Heart right ventricle (tissue), 16 donors: ENCODE measurements at regions not wholly inside any gene's neighbourhood (a gene's known extent, or its start where the extent isn't known, plus 50 kb on each side); places are given as distances from the start of the nearest gene placed in this dataset.

Experiments
- ATAC-seq, 8 donors: fragments of 200-7000 bp; cut with Tn5 transposase; one replicate each; pipeline ENCODE4 v1.9.1; 2020; ENCODE audit warnings: mild to moderate bottlenecking in 8 of 8, moderate library complexity in 8 of 8, moderate number of reproducible peaks in 1 of 8
- DNase-seq, 2 donors: peaks; one replicate each; pipeline ENCODE4 v3.0.0-alpha.2; 2020
- H3K27ac ChIP-seq, 10 donors: fragments of 200-600 bp; sonication (generic) in 2 of 10; one replicate each; pipeline versions ENCODE4 v1.5.0 to v1.8.0; 2020 to 2022; ENCODE audit warnings: mild to moderate bottlenecking in 3 of 10
- H3K27me3 ChIP-seq, 7 donors: fragments of 200-600 bp; one replicate each; pipeline ENCODE4 v1.8.0; 2021 to 2022; ENCODE audit warnings: mild to moderate bottlenecking in 2 of 7
- H3K36me3 ChIP-seq, 9 donors: fragments of 200-600 bp; sonication (generic) in 1 of 9; one replicate each; pipeline versions ENCODE4 v1.5.0 to v1.8.0; 2020 to 2022; ENCODE audit warnings: mild to moderate bottlenecking in 2 of 9
- H3K4me1 ChIP-seq, 9 donors: fragments of 200-600 bp; sonication (generic) in 1 of 9; one replicate each; pipeline versions ENCODE4 v1.5.0 to v1.8.0; 2020 to 2022; ENCODE audit warnings: mild to moderate bottlenecking in 4 of 9
- H3K4me3 ChIP-seq, 10 donors: fragments of 200-600 bp; sonication (generic) in 2 of 10; one replicate each; pipeline versions ENCODE4 v1.5.0 to v1.8.0; 2020 to 2022; ENCODE audit warnings: mild to moderate bottlenecking in 7 of 10, moderate library complexity in 2 of 10
- H3K9me3 ChIP-seq, 11 donors: fragments of 200-600 bp in 10 of 11; sonication (generic) in 2 of 11; one replicate each; pipeline versions ENCODE4 v1.5.0 to v1.8.0; 2013 to 2022; ENCODE audit warnings: mild to moderate bottlenecking in 2 of 11, control low read depth in 1 of 11, moderate library complexity in 1 of 11
- WGBS, 2 donors: extraction: QIAGEN DNeasy Blood & Tissue Kit; methylation state at CpG; one replicate each; pipeline ENCODE4 v1.1.7; 2013; ENCODE audit warnings: inconsistent platforms in 1 of 2; 5-methylcytosine and 5-hydroxymethylcytosine counted together
- intact Hi-C, 10 donors: fragments of 100-400 bp; cut with DNase I; formaldehyde crosslinking; loops; one replicate each; pipeline versions ENCODE4 v1.11.1 to v1.14.2; 2022
- TF ChIP-seq, protein P1 (sequence below), 9 donors: fragments of 200-600 bp; sonication (generic) in 2 of 9; IDR thresholded peaks; one replicate each; pipeline versions ENCODE4 v1.5.0 to v1.8.0; 2021 to 2022; ENCODE audit warnings: antibody characterized with exemption in 9 of 9, mild to moderate bottlenecking in 5 of 9, moderate library complexity in 1 of 9
- donor health status: Arrhythmogenic right ventricular cardiomyopathy.
- donor health status: ischemic (EF 13 %, LVEDD 7.1; RV severe dilation, severe dysfunction).
- donor health status: healthy with polysubstance abuse.
- donor health status: DM: no; HTN: yes; CAD: no.
- donor health status: DM: no; HTN: no; CAD: no.
- donor health status: ischemic (EF 25% LVEDD 6.9; RV normal size, moderate dysfunction).
- donor health status: ischemic (EF 25% LVEDD 5.7; RV mildly dilated, moderate dysfunction).
- donor health status: healthy.
- donor health status: DM: yes; HTN: yes; CAD: no.
- donor health status: Ischemic cardiomyopathy.
- donor health status: ischemic (EF 35%, LVEDD 5.7; RV mildly dilated, moderate dysfunction).
- donor health status: nonischemic (EF 11% LVEDD 7.7; RV severe dilation, severe dysfunction).
- donor health status: DM: yes; HTN: yes; CAD: no.
- donor health status: PGD.
- donor health status: ischemic (EF 29% LVEDD 5.4; RV normal size, mild dysfunction).
- donor health status: nonischemic (EF 23%, LVEDD 6.1; RV moderate dilation, normal function).

DNA sequence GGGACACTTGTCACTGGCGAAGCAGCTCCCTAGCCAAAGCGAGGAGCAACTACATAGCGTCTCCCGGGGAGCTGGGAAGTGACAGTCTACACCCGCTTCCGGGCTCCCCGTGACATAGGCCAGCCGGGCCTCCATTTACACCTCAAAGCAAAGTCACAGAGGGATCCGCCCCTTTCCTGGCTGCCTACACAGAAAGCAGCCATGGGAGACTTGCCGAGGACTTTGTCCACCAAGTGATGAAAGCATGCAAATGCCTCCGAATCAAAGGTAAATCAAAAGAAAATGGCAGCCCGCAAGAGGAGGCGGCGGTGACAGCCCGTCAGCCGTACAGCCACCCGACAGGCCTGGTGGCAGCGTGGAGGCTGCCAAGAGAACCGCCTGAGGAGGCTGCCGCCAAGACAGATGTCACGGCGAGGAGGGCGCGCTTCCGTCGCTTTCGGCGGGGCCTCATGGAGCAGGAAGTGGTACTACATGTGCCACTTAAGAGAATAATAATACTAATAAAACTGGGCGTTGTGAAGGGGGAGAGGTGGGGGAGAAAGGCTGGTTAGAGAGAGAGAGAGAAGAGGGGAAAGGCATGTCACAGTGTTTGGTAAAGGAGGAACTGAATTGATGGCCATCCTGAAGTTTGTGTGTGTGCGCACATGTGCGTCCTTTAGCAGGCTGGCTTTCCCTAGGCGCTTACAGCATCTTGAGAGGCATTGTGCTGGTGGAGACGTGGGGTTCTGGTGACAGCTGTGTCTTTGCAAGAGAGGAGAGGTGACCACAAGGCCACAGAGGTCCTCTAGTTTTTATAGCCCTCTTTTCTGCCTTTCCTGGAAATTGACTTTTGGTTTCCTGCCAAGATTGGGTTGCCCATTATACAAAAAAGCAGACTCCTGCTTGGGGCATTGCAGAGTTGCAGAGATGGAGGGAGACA, 661.7 kb downstream of the VRK1 start:
- peak in 1 of 2 donors; percentile 35 for DNase-seq
- peak overlapping the region in 8 of 10 donors; percentile 11 to 49 (median 26) for H3K4me3 ChIP-seq
- peak overlapping the region in 1 of 10 donors; percentile 78 for H3K27ac ChIP-seq

DNA sequence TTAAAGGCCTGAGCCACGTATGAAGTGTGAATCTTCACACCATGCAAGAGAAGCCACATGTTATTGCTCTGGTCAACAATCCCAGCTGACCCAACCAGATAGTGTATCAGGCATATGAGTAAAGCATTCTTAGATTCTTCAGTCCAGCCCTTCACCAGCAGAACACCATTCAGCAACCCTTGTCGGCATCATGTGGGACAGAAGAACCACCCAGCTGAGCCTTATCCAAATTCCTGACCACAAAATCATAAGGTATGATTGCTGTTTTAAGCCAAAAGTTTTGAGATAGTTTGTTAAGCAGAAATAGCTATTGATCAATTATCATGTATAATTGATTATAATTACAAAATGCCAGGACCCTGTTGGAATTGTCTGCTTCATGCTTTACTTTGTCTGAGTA, 664.9 kb downstream of the VRK1 start:
- 74 to 79% methylated on average over 2 of the region's 2 CpGs for WGBS, 2 donors
- intact Hi-C loops, result no loop called here
- DNase-seq (no peak), ATAC-seq (no peak)
- peaks cover 0 to 21% (median 0%) of the 10 kb centered on the region in 11 donors for H3K9me3 ChIP-seq
- H3K4me1 ChIP-seq, result peaks cover 0 to 16% (median 0%) of the 10 kb centered on the region in 9 donors
- H3K27ac ChIP-seq, result no peak overlapping the region
- peaks cover 0 to 61% (median 20%) of the 10 kb centered on the region in 7 donors for H3K27me3 ChIP-seq
- H3K36me3 ChIP-seq, result no peaks in the 10 kb centered on the region
- TF ChIP-seq, protein P1, sequence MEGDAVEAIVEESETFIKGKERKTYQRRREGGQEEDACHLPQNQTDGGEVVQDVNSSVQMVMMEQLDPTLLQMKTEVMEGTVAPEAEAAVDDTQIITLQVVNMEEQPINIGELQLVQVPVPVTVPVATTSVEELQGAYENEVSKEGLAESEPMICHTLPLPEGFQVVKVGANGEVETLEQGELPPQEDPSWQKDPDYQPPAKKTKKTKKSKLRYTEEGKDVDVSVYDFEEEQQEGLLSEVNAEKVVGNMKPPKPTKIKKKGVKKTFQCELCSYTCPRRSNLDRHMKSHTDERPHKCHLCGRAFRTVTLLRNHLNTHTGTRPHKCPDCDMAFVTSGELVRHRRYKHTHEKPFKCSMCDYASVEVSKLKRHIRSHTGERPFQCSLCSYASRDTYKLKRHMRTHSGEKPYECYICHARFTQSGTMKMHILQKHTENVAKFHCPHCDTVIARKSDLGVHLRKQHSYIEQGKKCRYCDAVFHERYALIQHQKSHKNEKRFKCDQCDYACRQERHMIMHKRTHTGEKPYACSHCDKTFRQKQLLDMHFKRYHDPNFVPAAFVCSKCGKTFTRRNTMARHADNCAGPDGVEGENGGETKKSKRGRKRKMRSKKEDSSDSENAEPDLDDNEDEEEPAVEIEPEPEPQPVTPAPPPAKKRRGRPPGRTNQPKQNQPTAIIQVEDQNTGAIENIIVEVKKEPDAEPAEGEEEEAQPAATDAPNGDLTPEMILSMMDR (IDR thresholded peaks at IDR 0.05), result no peak
- H3K4me3 ChIP-seq, result no peak overlapping the region

More for the DNA sequence above, 661.7 kb downstream of the VRK1 start:
- Histone ChIP-seq H3K9me3 (peaks cover 0 to 21% (median 0%) of the 10 kb centered on the region in 11 donors), H3K4me1 (peaks cover 0 to 16% (median 0%) of the 10 kb centered on the region in 9 donors), H3K27me3 (peaks cover 0 to 71% (median 32%) of the 10 kb centered on the region in 7 donors), H3K36me3 (no peaks in the 10 kb centered on the region)
- TF ChIP-seq, protein P1 (IDR thresholded peaks at IDR 0.05), result no peak
- intact Hi-C loops, result no loop called here
- WGBS, 2 donors, result 11 to 14% methylated on average over 33 of the region's 33 CpGs
- ATAC-seq, result peak in 3 of 8 donors; percentile 16 to 63 (median 37)

DNA sequence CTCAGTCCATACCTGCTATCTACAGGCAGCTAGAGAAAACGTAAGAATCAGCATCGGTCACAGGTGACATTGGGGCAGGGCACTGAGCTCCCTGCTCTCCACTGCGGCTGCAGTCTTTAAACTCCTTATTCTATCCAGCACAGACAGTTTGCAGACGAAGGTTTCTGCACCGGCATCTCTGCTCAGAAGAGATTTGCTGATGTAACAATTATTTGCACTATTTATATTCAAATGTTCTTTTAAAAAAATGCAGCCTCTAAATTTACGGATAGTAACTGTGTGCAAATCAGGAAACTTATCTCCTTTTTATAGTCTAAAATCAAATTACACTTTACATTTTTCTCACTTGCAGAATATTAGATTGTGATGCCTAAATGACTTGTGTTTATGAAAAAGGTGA, 671.0 kb downstream of the VRK1 start:
- H3K4me1 ChIP-seq, result no peaks in the 10 kb centered on the region

DNA sequence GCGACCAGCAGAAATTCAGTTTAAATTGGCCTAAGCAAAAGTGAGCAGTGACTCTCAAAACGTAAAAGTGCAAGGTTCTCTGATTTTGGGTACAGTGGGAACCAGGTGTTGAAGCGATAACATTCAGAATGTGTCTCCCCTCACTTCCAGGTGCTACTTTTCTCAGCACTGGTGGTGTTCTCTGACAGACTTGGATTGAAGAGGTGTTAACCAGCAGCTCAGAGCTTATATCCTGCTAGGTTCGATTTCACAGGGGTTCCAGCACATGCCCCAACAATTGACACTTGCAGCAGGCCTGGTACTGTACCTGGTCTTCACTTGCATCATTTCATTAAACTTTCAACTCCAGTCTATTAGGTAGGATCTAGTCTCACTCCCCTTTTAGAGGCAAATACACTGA, 680.2 kb downstream of the VRK1 start:
- H3K9me3 ChIP-seq, result no peaks in the 10 kb centered on the region
- peaks cover 0 to 21% (median 0%) of the 10 kb centered on the region in 7 donors for H3K27me3 ChIP-seq
- ATAC-seq (no peak), DNase-seq (no peak)
- 59 to 63% methylated on average over 4 of the region's 4 CpGs for WGBS, 2 donors
- TF ChIP-seq, protein P1 (IDR thresholded peaks at IDR 0.05), result no peak
- no peaks in the 10 kb centered on the region for H3K4me1 ChIP-seq
- intact Hi-C loops, result no loop called here
- H3K27ac ChIP-seq, result no peak overlapping the region
- no peak overlapping the region for H3K4me3 ChIP-seq
- no peaks in the 10 kb centered on the region for H3K36me3 ChIP-seq

More for the DNA sequence above, 671.0 kb downstream of the VRK1 start:
- Histone ChIP-seq H3K27ac (no peak overlapping the region), H3K27me3 (peaks cover 0 to 38% (median 0%) of the 10 kb centered on the region in 7 donors), H3K9me3 (no peaks in the 10 kb centered on the region), H3K4me3 (no peak overlapping the region), H3K36me3 (no peaks in the 10 kb centered on the region)
- DNase-seq (no peak), ATAC-seq (no peak)
- TF ChIP-seq, protein P1 (IDR thresholded peaks at IDR 0.05), result no peak
- intact Hi-C loops, result no loop called here
- 54 to 57% methylated on average over 6 of the region's 6 CpGs for WGBS, 2 donors
